ENCODE measurements at regions not wholly inside any gene's neighbourhood (a gene's known extent, or its start where the extent isn't known, plus 50 kb on each side); places are given as distances from the start of the nearest gene placed in this dataset.

GRCh38 chr3:8317661-8318649 is 183.7 kb upstream of the LMCD1 start:
- Histone ChIP-seq H3K9me1 (replicated peaks; ENCODE audit: control insufficient read depth, extremely low read depth, insufficient read depth, low read length) (no peaks in the 10 kb centered on the region), H2AFZ (ENCODE audit: low read depth, low read length) (no peak overlapping the region), H3K4me2 (ENCODE audit: insufficient read depth, low read length) (no peak overlapping the region), H3K79me2 (ENCODE audit: control insufficient read depth, insufficient read depth, low read length) (no peaks in the 10 kb centered on the region), H3K27me3 (ENCODE audit: control insufficient read depth in 2 of 2, insufficient read depth in 2 of 2, low read length in 2 of 2) (no peaks in the 10 kb centered on the region), H3K27ac (ENCODE audit: insufficient read depth, low read depth, low read length) (no peak overlapping the region), H3K36me3 (ENCODE audit: control insufficient read depth in 2 of 2, extremely low read depth in 1 of 2, insufficient read depth in 2 of 2, low read length in 2 of 2) (no peaks in the 10 kb centered on the region), H3K4me3 (replicated peaks in 1 of 3; ENCODE audit: insufficient read depth in 1 of 3, low read depth in 1 of 3, low read length in 3 of 3) (no peak overlapping the region), H3K4me1 (ENCODE audit: control insufficient read depth, extremely low read depth, insufficient read depth, low read length) (peaks cover 2% of the 10 kb centered on the region), H3K9ac (replicated peaks; ENCODE audit: extremely low read depth, insufficient read depth, low read length) (no peak overlapping the region), H4K20me1 (replicated peaks; ENCODE audit: control insufficient read depth, extremely low read depth, insufficient read depth, low read length) (no peaks in the 10 kb centered on the region), H3K9me3 (replicated peaks; ENCODE audit: control insufficient read depth, insufficient read depth, low read length) (no peaks in the 10 kb centered on the region)
- dilution Hi-C loops (cut with MboI; ENCODE audit: extremely low pct_ligation_motif_present, low sequenced_read_pairs) = no loop called here
- TF ChIP-seq EZH2 (IDR thresholded peaks at IDR 0.05; ENCODE audit: borderline replicate concordance, low read depth, low read length, severe bottlenecking) (no peak), GATA2 (IDR thresholded peaks at IDR 0.05; ENCODE audit: insufficient read depth, insufficient read length, low read depth, low read length) (no peak), POLR2AphosphoS5 (IDR thresholded peaks at IDR 0.05; ENCODE audit: insufficient read depth, low read depth, low read length) (no peak), FOS (IDR thresholded peaks at IDR 0.05; ENCODE audit: borderline replicate concordance, insufficient read depth, low read length) (no peak), POLR2A (IDR thresholded peaks at IDR 0.05; ENCODE audit: low read depth, low read length) (no peak), MYC (IDR thresholded peaks at IDR 0.05; ENCODE audit: low read depth, low read length) (no peak), MAX (IDR thresholded peaks at IDR 0.05; ENCODE audit: insufficient read depth, insufficient read length) (no peak), CTCF (IDR thresholded peaks at IDR 0.05; ENCODE audit: extremely low read depth in 1 of 2, insufficient read depth in 1 of 2, low read depth in 1 of 2, low read length in 2 of 2) (no peak), JUN (IDR thresholded peaks at IDR 0.05; ENCODE audit: borderline replicate concordance, insufficient read depth, insufficient read length, low read depth) (no peak)
- ChIA-PET POLR2A (no interaction called here), CTCF (interaction anchor here (0.9 to 1.9 kb wide), 3 partner anchors 16 to 25 kb away, joined by 3 to 6 read pairs (median 4); no protein-coding TSS in a partner anchor)
- FAIRE-seq = no peak
- BruUV-seq (replicated peaks) = no TSS peak
- no peak for DNase-seq (ENCODE audit: low read depth, low spot score)
- intact Hi-C loops (cut with micrococcal nuclease) = no loop called here

Data from endothelial cell of umbilical vein (primary cell).